ENCODE measurements at regions not wholly inside any gene's neighbourhood (a gene's known extent, or its start where the extent isn't known, plus 50 kb on each side); places are given as distances from the start of the nearest gene placed in this dataset.

DNA sequence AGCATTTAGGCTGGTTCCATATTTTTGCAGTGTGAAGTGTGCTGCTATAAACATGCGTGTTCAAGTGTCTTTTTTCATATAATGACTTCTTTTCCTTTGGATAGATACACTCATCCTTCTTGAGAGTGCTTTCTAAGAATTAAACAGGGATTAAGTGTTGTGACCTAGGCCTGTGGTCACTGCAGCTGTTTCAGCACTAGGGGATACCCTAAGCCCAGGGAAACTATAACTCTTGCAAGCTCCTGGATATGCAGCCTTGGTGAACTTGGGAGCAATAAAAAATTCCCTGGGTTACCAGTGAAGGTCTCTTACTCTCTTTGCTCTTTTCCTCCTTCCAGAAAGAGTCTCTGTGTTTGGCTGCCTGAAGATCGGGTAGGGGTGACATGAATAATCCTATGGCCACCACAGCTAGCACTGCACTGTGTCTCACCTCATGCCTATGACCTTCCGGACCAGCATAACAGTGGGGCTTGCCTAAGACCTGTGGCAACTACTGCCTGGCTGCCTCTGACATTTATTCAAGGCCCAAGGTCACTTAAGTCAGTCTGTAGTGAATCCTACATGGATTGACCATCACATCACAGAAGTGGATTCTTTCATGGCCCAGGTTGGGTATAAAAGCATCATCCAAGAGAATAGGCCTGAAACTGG lies 799.7 kb downstream of the DACH1 start:
- Histone ChIP-seq H3K36me3 (ENCODE audit: control insufficient read depth in 1 of 2, insufficient read depth in 2 of 2, low read length in 2 of 2) (no peaks in the 10 kb centered on the region), H3K27me3 (ENCODE audit: control insufficient read depth in 1 of 2, insufficient read depth in 2 of 2, low read length in 2 of 2) (no peaks in the 10 kb centered on the region), H3K27ac (ENCODE audit: low read depth, low read length) (no peak overlapping the region), H3K9ac (ENCODE audit: low read depth in 1 of 2, low read length in 2 of 2) (no peak overlapping the region), H3K4me1 (ENCODE audit: control insufficient read depth in 1 of 2, insufficient read depth in 2 of 2, low read length in 2 of 2) (no peaks in the 10 kb centered on the region), H3K9me3 (ENCODE audit: control insufficient read depth in 1 of 2, low read length in 2 of 2) (no peaks in the 10 kb centered on the region), H3K4me3 (ENCODE audit: low read depth in 1 of 2, low read length in 2 of 2) (no peak overlapping the region)

- Histone ChIP-seq H3K4me1 (ENCODE audit: control insufficient read depth in 1 of 2, insufficient read depth in 2 of 2, low read length in 2 of 2) (no peaks in the 10 kb centered on the region), H3K36me3 (ENCODE audit: control insufficient read depth in 1 of 2, insufficient read depth in 2 of 2, low read length in 2 of 2) (no peaks in the 10 kb centered on the region), H3K27ac (ENCODE audit: low read depth, low read length) (no peak overlapping the region), H3K4me3 (ENCODE audit: low read depth in 1 of 2, low read length in 2 of 2) (no peak overlapping the region), H3K27me3 (ENCODE audit: control insufficient read depth in 1 of 2, insufficient read depth in 2 of 2, low read length in 2 of 2) (no peaks in the 10 kb centered on the region), H3K9ac (ENCODE audit: low read depth in 1 of 2, low read length in 2 of 2) (no peak overlapping the region), H3K9me3 (ENCODE audit: control insufficient read depth in 1 of 2, low read length in 2 of 2) (peaks cover 0 to 2% of the 10 kb centered on the region in 2 donors)
Measured at GRCh38 chr13:71056581-71056980, 810.4 kb downstream of the DACH1 start.

- H3K9me3 ChIP-seq (ENCODE audit: control insufficient read depth in 1 of 2, low read length in 2 of 2): peaks cover 0 to 2% of the 10 kb centered on the region in 2 donors
- H3K36me3 ChIP-seq (ENCODE audit: control insufficient read depth in 1 of 2, insufficient read depth in 2 of 2, low read length in 2 of 2): no peaks in the 10 kb centered on the region
- no peaks in the 10 kb centered on the region for H3K27me3 ChIP-seq (ENCODE audit: control insufficient read depth in 1 of 2, insufficient read depth in 2 of 2, low read length in 2 of 2)
- H3K27ac ChIP-seq (ENCODE audit: low read depth, low read length): no peak overlapping the region
- H3K4me3 ChIP-seq (ENCODE audit: low read depth in 1 of 2, low read length in 2 of 2): no peak overlapping the region
- no peak overlapping the region for H3K9ac ChIP-seq (ENCODE audit: low read depth in 1 of 2, low read length in 2 of 2)
- H3K4me1 ChIP-seq (ENCODE audit: control insufficient read depth in 1 of 2, insufficient read depth in 2 of 2, low read length in 2 of 2): no peaks in the 10 kb centered on the region
Measured at GRCh38 chr13:71055644-71056043, 811.4 kb downstream of the DACH1 start.

DNA sequence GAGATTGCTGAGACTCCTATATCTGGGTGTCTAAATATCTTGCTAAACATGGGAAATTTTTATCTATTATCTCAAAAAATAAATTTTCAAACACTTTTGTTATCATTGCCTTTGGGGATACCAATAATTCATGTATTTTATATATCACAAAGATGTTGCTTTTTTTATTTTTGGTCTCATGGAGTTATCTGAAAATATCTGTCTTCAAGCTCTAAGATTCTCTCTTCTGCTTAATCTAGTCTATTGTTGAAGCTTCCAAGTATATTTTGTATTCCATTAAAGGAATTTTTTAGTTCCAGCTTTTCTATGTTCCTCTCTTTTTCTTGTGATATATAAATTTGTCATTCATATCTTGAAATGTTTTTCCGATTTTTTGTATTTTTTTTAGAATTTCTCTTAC lies 812.0 kb downstream of the DACH1 start:
- Histone ChIP-seq H3K9ac (ENCODE audit: low read depth in 1 of 2, low read length in 2 of 2) (no peak overlapping the region), H3K36me3 (ENCODE audit: control insufficient read depth in 1 of 2, insufficient read depth in 2 of 2, low read length in 2 of 2) (no peaks in the 10 kb centered on the region), H3K9me3 (ENCODE audit: control insufficient read depth in 1 of 2, low read length in 2 of 2) (peaks cover 0 to 2% of the 10 kb centered on the region in 2 donors), H3K4me1 (ENCODE audit: control insufficient read depth in 1 of 2, insufficient read depth in 2 of 2, low read length in 2 of 2) (no peaks in the 10 kb centered on the region), H3K4me3 (ENCODE audit: low read depth in 1 of 2, low read length in 2 of 2) (no peak overlapping the region), H3K27me3 (ENCODE audit: control insufficient read depth in 1 of 2, insufficient read depth in 2 of 2, low read length in 2 of 2) (no peaks in the 10 kb centered on the region), H3K27ac (ENCODE audit: low read depth, low read length) (no peak overlapping the region)

GRCh38 chr13:71054358-71054757 lies 812.6 kb downstream of the DACH1 start:
- Histone ChIP-seq H3K36me3 (ENCODE audit: control insufficient read depth in 1 of 2, insufficient read depth in 2 of 2, low read length in 2 of 2) (no peaks in the 10 kb centered on the region), H3K4me3 (ENCODE audit: low read depth in 1 of 2, low read length in 2 of 2) (no peak overlapping the region), H3K4me1 (ENCODE audit: control insufficient read depth in 1 of 2, insufficient read depth in 2 of 2, low read length in 2 of 2) (no peaks in the 10 kb centered on the region), H3K9ac (ENCODE audit: low read depth in 1 of 2, low read length in 2 of 2) (no peak overlapping the region), H3K9me3 (ENCODE audit: control insufficient read depth in 1 of 2, low read length in 2 of 2) (peaks cover 0 to 2% of the 10 kb centered on the region in 2 donors), H3K27me3 (ENCODE audit: control insufficient read depth in 1 of 2, insufficient read depth in 2 of 2, low read length in 2 of 2) (no peaks in the 10 kb centered on the region), H3K27ac (ENCODE audit: low read depth, low read length) (no peak overlapping the region)

DNA sequence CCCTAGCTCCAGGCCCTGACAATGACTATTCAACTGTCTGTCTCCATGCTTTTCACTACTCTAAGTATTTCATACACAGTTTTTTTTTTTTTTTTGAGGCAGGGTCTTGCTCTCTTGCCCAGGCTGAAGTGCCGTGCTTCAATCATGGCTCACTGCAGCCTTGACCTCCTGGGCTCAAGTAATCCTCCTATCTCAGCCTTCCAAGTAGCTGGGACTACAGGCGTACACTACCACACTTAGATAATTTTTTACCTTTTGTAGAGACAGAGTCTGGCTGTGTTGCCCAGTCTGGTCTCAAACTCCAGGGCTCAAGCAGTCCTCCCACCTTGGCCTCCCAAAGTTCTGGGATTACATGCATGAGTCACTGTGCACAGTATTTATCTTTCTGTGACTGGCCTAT lies 815.4 kb downstream of the DACH1 start:
- H3K9ac ChIP-seq (ENCODE audit: low read depth in 1 of 2, low read length in 2 of 2): no peak overlapping the region
- H3K9me3 ChIP-seq (ENCODE audit: control insufficient read depth in 1 of 2, low read length in 2 of 2): peaks cover 0 to 2% of the 10 kb centered on the region in 2 donors
- H3K4me1 ChIP-seq (ENCODE audit: control insufficient read depth in 1 of 2, insufficient read depth in 2 of 2, low read length in 2 of 2): no peaks in the 10 kb centered on the region
- H3K36me3 ChIP-seq (ENCODE audit: control insufficient read depth in 1 of 2, insufficient read depth in 2 of 2, low read length in 2 of 2): no peaks in the 10 kb centered on the region
- no peak overlapping the region for H3K4me3 ChIP-seq (ENCODE audit: low read depth in 1 of 2, low read length in 2 of 2)
- no peak overlapping the region for H3K27ac ChIP-seq (ENCODE audit: low read depth, low read length)
- H3K27me3 ChIP-seq (ENCODE audit: control insufficient read depth in 1 of 2, insufficient read depth in 2 of 2, low read length in 2 of 2): no peaks in the 10 kb centered on the region

GRCh38 chr13:71046360-71047079 lies 820.5 kb downstream of the DACH1 start:
- Histone ChIP-seq H3K27me3 (ENCODE audit: control insufficient read depth in 1 of 2, insufficient read depth in 2 of 2, low read length in 2 of 2) (no peaks in the 10 kb centered on the region), H3K4me1 (ENCODE audit: control insufficient read depth in 1 of 2, insufficient read depth in 2 of 2, low read length in 2 of 2) (no peaks in the 10 kb centered on the region), H3K9me3 (ENCODE audit: control insufficient read depth in 1 of 2, low read length in 2 of 2) (no peaks in the 10 kb centered on the region), H3K4me3 (ENCODE audit: low read depth in 1 of 2, low read length in 2 of 2) (no peak overlapping the region), H3K27ac (ENCODE audit: low read depth, low read length) (no peak overlapping the region), H3K36me3 (ENCODE audit: control insufficient read depth in 1 of 2, insufficient read depth in 2 of 2, low read length in 2 of 2) (no peaks in the 10 kb centered on the region), H3K9ac (ENCODE audit: low read depth in 1 of 2, low read length in 2 of 2) (no peak overlapping the region)

DNA sequence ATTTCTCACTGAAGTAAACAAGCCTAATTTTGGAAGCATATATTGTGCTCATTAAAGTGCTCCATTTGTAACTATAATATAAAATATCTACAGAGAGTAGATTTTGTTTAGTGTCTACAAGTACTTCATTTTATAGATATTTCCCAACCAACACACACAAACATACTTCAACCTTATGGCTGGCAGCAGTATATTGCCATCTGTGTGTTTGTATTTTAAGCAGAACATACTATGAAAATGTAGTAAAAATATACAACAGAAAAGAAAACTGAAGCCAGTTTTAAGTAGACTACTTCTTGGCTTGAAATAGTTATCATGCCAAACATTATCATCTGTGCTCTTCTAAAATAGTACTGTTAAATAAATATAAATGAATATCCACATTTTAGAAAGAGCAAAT lies 821.9 kb downstream of the DACH1 start:
- Histone ChIP-seq H3K4me3 (ENCODE audit: low read depth in 1 of 2, low read length in 2 of 2) (no peak overlapping the region), H3K27me3 (ENCODE audit: control insufficient read depth in 1 of 2, insufficient read depth in 2 of 2, low read length in 2 of 2) (no peaks in the 10 kb centered on the region), H3K27ac (ENCODE audit: low read depth, low read length) (no peak overlapping the region), H3K4me1 (ENCODE audit: control insufficient read depth in 1 of 2, insufficient read depth in 2 of 2, low read length in 2 of 2) (no peaks in the 10 kb centered on the region), H3K9ac (ENCODE audit: low read depth in 1 of 2, low read length in 2 of 2) (no peak overlapping the region), H3K9me3 (ENCODE audit: control insufficient read depth in 1 of 2, low read length in 2 of 2) (no peaks in the 10 kb centered on the region), H3K36me3 (ENCODE audit: control insufficient read depth in 1 of 2, insufficient read depth in 2 of 2, low read length in 2 of 2) (no peaks in the 10 kb centered on the region)

GRCh38 chr13:71039440-71039839 lies 827.6 kb downstream of the DACH1 start:
- H3K4me1 ChIP-seq (ENCODE audit: control insufficient read depth in 1 of 2, insufficient read depth in 2 of 2, low read length in 2 of 2): no peaks in the 10 kb centered on the region
- no peaks in the 10 kb centered on the region for H3K36me3 ChIP-seq (ENCODE audit: control insufficient read depth in 1 of 2, insufficient read depth in 2 of 2, low read length in 2 of 2)
- H3K9me3 ChIP-seq (ENCODE audit: control insufficient read depth in 1 of 2, low read length in 2 of 2): no peaks in the 10 kb centered on the region
- no peak overlapping the region for H3K9ac ChIP-seq (ENCODE audit: low read depth in 1 of 2, low read length in 2 of 2)
- no peak overlapping the region for H3K4me3 ChIP-seq (ENCODE audit: low read depth in 1 of 2, low read length in 2 of 2)
- H3K27ac ChIP-seq (ENCODE audit: low read depth, low read length): no peak overlapping the region
- no peaks in the 10 kb centered on the region for H3K27me3 ChIP-seq (ENCODE audit: control insufficient read depth in 1 of 2, insufficient read depth in 2 of 2, low read length in 2 of 2)

- H3K27ac ChIP-seq (ENCODE audit: low read depth, low read length): no peak overlapping the region
- H3K27me3 ChIP-seq (ENCODE audit: control insufficient read depth in 1 of 2, insufficient read depth in 2 of 2, low read length in 2 of 2): no peaks in the 10 kb centered on the region
- H3K36me3 ChIP-seq (ENCODE audit: control insufficient read depth in 1 of 2, insufficient read depth in 2 of 2, low read length in 2 of 2): no peaks in the 10 kb centered on the region
- H3K9ac ChIP-seq (ENCODE audit: low read depth in 1 of 2, low read length in 2 of 2): no peak overlapping the region
- H3K4me3 ChIP-seq (ENCODE audit: low read depth in 1 of 2, low read length in 2 of 2): no peak overlapping the region
- no peaks in the 10 kb centered on the region for H3K4me1 ChIP-seq (ENCODE audit: control insufficient read depth in 1 of 2, insufficient read depth in 2 of 2, low read length in 2 of 2)
- peaks cover 0 to 5% of the 10 kb centered on the region in 2 donors for H3K9me3 ChIP-seq (ENCODE audit: control insufficient read depth in 1 of 2, low read length in 2 of 2)
Measured at GRCh38 chr13:71034018-71034417, 833.0 kb downstream of the DACH1 start.
